ENCODE measurements at regions not wholly inside any gene's neighbourhood (a gene's known extent, or its start where the extent isn't known, plus 50 kb on each side); places are given as distances from the start of the nearest gene placed in this dataset.
A peak's percentile ranks its signal among the peaks of the same experiment; 100 is the strongest.

DNA sequence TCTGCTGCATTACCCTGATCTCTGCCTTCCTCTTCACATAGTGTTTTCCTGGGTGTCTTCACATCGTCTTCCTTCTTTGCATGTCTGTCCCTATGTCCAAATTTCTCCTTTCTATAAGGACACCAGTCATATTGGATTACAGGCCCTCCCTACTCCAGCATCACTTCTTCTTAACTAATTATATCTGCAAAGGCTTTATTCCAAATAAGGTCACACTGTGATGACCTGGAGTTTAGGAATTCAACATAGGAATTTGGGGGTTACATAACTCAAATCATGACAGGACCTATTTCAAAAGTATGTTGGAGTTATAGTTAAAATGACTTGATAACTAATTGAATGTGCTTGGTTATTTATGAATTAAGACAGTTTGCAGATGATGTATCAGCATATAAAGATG is 490.5 kb upstream of the ERCC4 start:
- ChIA-PET POLR2A (no interaction called here), CTCF (ENCODE audit: unreplicated experiment) (no interaction called here)
- DNase-seq (ENCODE audit: low spot score), result no peak
- no peaks in the 10 kb centered on the region; the same call in 1 of the 2 replicates for H3K36me3 ChIP-seq (ENCODE audit: insufficient read depth, low read length)
- H3K27ac ChIP-seq (ENCODE audit: low read depth, low read length, poor library complexity, severe bottlenecking), result no peak overlapping the region
- peaks cover 45% of the 10 kb centered on the region for H3K4me1 ChIP-seq (ENCODE audit: insufficient read depth, low read length, poor library complexity, severe bottlenecking)
- no peak overlapping the region for H2AFZ ChIP-seq (ENCODE audit: low read length)
- H3K9me3 ChIP-seq (ENCODE audit: low read length), result peaks cover 9% of the 10 kb centered on the region
- no peaks in the 10 kb centered on the region for H3K9me2 ChIP-seq (ENCODE audit: insufficient read depth, low read length)
- no TSS peak for BruUV-seq (replicated peaks)
- no peak overlapping the region for H3K4me3 ChIP-seq (ENCODE audit: low read depth, low read length, poor library complexity, severe bottlenecking)
- no peaks in the 10 kb centered on the region for H4K20me1 ChIP-seq (ENCODE audit: insufficient read depth, low read length)
- intact Hi-C loops (cut with micrococcal nuclease; ENCODE audit: unreplicated experiment), result loop anchor here (5.0 kb wide), 1 partner anchor 37 kb away; no protein-coding TSS in a partner anchor
- no peak for TF ChIP-seq EZH2phosphoT487 (IDR thresholded peaks at IDR 0.05; ENCODE audit: borderline replicate concordance, low read depth, low read length)
- TF ChIP-seq, protein P1, sequence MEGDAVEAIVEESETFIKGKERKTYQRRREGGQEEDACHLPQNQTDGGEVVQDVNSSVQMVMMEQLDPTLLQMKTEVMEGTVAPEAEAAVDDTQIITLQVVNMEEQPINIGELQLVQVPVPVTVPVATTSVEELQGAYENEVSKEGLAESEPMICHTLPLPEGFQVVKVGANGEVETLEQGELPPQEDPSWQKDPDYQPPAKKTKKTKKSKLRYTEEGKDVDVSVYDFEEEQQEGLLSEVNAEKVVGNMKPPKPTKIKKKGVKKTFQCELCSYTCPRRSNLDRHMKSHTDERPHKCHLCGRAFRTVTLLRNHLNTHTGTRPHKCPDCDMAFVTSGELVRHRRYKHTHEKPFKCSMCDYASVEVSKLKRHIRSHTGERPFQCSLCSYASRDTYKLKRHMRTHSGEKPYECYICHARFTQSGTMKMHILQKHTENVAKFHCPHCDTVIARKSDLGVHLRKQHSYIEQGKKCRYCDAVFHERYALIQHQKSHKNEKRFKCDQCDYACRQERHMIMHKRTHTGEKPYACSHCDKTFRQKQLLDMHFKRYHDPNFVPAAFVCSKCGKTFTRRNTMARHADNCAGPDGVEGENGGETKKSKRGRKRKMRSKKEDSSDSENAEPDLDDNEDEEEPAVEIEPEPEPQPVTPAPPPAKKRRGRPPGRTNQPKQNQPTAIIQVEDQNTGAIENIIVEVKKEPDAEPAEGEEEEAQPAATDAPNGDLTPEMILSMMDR (conservative IDR thresholded peaks at IDR 0.05; ENCODE audit: low read length), result no peak
- H3K4me2 ChIP-seq (ENCODE audit: low read length), result no peak overlapping the region
- H3K79me2 ChIP-seq (ENCODE audit: insufficient read depth, low read depth, low read length), result no peaks in the 10 kb centered on the region

DNA sequence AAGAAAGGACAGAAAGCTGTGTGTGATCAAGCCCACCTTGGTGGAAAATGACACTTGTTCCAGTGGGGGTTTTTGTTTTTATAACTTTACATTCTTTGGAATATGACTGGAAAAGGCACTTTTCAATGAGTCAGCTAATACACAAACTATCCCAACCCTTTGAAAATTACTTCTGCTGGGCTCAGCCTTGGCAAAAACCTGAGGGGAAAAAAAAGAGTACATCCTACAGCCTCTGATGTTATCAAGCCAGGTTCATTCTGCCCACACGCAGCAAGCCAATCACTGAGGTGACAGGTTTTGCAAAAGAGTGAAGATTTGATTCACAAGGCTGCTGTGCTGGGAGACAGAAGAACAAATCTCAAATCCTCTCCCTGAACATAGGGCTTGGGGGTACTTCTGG is 484.5 kb upstream of the ERCC4 start:
- H3K4me1 ChIP-seq (ENCODE audit: insufficient read depth, low read length, poor library complexity, severe bottlenecking), result peaks cover 34% of the 10 kb centered on the region
- no peaks in the 10 kb centered on the region for H4K20me1 ChIP-seq (ENCODE audit: insufficient read depth, low read length)
- H3K4me2 ChIP-seq (ENCODE audit: low read length), result no peak overlapping the region
- ChIA-PET POLR2A (interaction anchor here (0.7 to 1.0 kb wide), 2 partner anchors 24 to 233 kb away, joined by 3 to 4 read pairs; no protein-coding TSS in a partner anchor), CTCF (ENCODE audit: unreplicated experiment) (no interaction called here)
- H2AFZ ChIP-seq (ENCODE audit: low read length), result peak overlapping the region; percentile 45; the same call in 1 of the 2 replicates
- H3K36me3 ChIP-seq (ENCODE audit: insufficient read depth, low read length), result no peaks in the 10 kb centered on the region
- no peak overlapping the region for H3K4me3 ChIP-seq (ENCODE audit: low read depth, low read length, poor library complexity, severe bottlenecking)
- H3K9me2 ChIP-seq (ENCODE audit: insufficient read depth, low read length), result no peaks in the 10 kb centered on the region
- H3K9me3 ChIP-seq (ENCODE audit: low read length), result no peaks in the 10 kb centered on the region
- BruUV-seq (replicated peaks), result no TSS peak
- no peaks in the 10 kb centered on the region for H3K79me2 ChIP-seq (ENCODE audit: insufficient read depth, low read depth, low read length)
- intact Hi-C loops (cut with micrococcal nuclease; ENCODE audit: unreplicated experiment), result no loop called here
- TF ChIP-seq, protein P1 (conservative IDR thresholded peaks at IDR 0.05; ENCODE audit: low read length), result no peak
- no peak for TF ChIP-seq EZH2phosphoT487 (IDR thresholded peaks at IDR 0.05; ENCODE audit: borderline replicate concordance, low read depth, low read length)
- DNase-seq (ENCODE audit: low spot score), result no peak
- H3K27ac ChIP-seq (ENCODE audit: low read depth, low read length, poor library complexity, severe bottlenecking), result no peak overlapping the region

DNA sequence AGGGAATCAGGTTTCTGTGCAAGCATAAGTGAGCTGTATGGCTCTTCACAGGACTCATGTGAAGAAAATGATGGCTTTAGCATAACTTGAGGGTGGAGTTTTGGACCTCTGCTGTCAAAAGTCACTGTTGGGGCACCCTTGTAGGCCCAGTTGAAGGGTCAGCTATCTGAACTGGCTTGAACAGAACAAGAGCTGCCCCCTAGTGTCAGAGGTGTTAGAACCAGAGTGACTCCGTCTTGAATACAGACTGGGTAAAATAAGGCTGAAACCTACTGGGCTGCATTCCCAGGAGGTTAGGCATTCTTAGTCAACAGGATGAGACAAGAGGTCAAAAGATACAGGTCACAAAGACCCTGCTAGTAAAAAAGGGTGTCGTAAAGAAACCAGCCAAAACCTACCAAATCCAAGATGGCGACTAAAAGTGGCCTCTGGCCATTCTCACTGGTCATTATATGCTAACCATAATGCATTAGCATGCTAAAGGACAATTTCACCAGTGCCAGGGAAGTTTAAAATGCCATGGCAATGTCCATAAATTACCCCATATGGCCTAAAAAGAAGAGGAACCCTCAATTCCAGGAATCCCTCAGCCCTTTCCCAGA is 484.0 kb upstream of the ERCC4 start:
- no peak overlapping the region for H3K27ac ChIP-seq (ENCODE audit: low read depth, low read length, poor library complexity, severe bottlenecking)
- H3K9me3 ChIP-seq (ENCODE audit: low read length), result no peaks in the 10 kb centered on the region
- H3K4me1 ChIP-seq (ENCODE audit: insufficient read depth, low read length, poor library complexity, severe bottlenecking), result peaks cover 29% of the 10 kb centered on the region
- H3K36me3 ChIP-seq (ENCODE audit: insufficient read depth, low read length), result no peaks in the 10 kb centered on the region
- H3K79me2 ChIP-seq (ENCODE audit: insufficient read depth, low read depth, low read length), result no peaks in the 10 kb centered on the region
- BruUV-seq (replicated peaks), result no TSS peak
- TF ChIP-seq, protein P1 (conservative IDR thresholded peaks at IDR 0.05; ENCODE audit: low read length), result peak; percentile 83
- TF ChIP-seq EZH2phosphoT487 (IDR thresholded peaks at IDR 0.05; ENCODE audit: borderline replicate concordance, low read depth, low read length), result no peak
- H3K4me2 ChIP-seq (ENCODE audit: low read length), result no peak overlapping the region
- H4K20me1 ChIP-seq (ENCODE audit: insufficient read depth, low read length), result no peaks in the 10 kb centered on the region
- H3K4me3 ChIP-seq (ENCODE audit: low read depth, low read length, poor library complexity, severe bottlenecking), result no peak overlapping the region
- peak; percentile 55 for DNase-seq (ENCODE audit: low spot score)
- intact Hi-C loops (cut with micrococcal nuclease; ENCODE audit: unreplicated experiment), result no loop called here
- ChIA-PET POLR2A (no interaction called here), CTCF (ENCODE audit: unreplicated experiment) (no interaction called here)
- no peaks in the 10 kb centered on the region for H3K9me2 ChIP-seq (ENCODE audit: insufficient read depth, low read length)
- H2AFZ ChIP-seq (ENCODE audit: low read length), result peak overlapping the region; percentile 45; the same call in 1 of the 2 replicates

All from OCI-LY7 (cell line).